Spleen (tissue), 11 donors: ENCODE measurements at regions not wholly inside any gene's neighbourhood (a gene's known extent, or its start where the extent isn't known, plus 50 kb on each side); places are given as distances from the start of the nearest gene placed in this dataset.

Experiments used
- DNase-seq: peaks from one replicate; pipeline ENCODE4 v3.0.0-alpha.2; 2020
- H3K27ac ChIP-seq, 8 donors: fragments of 200-600 bp; sonication (generic) in 7 of 8; 1 replicate in 4 of 8; 2 replicates in 4 of 8; pipeline versions ENCODE4 v1.5.0 to v1.8.0; 2016 to 2021; ENCODE audit warnings: inconsistent platforms in 4 of 8, mild to moderate bottlenecking in 4 of 8, moderate library complexity in 1 of 8
- H3K27me3 ChIP-seq, 7 donors: fragments of 200-600 bp; sonication (generic) in 6 of 7; replicated peaks in 1 of 7; 1 replicate in 4 of 7; 2 replicates in 3 of 7; pipeline versions ENCODE4 v1.5.0 to v1.8.0; 2016 to 2021; ENCODE audit warnings: inconsistent platforms in 3 of 7, mild to moderate bottlenecking in 1 of 7
- H3K36me3 ChIP-seq, 6 donors: fragments of 200-600 bp; sonication (generic) in 5 of 6; 1 replicate in 4 of 6; 2 replicates in 2 of 6; pipeline versions ENCODE4 v1.5.0 to v1.8.0; 2016 to 2021; ENCODE audit warnings: inconsistent platforms in 2 of 6
- H3K4me1 ChIP-seq, 6 donors: fragments of 200-600 bp; sonication (generic) in 5 of 6; 1 replicate in 3 of 6; 2 replicates in 3 of 6; pipeline versions ENCODE4 v1.5.0 to v1.8.0; 2016 to 2021; ENCODE audit warnings: inconsistent platforms in 3 of 6
- H3K4me3 ChIP-seq, 8 donors: fragments of 200-600 bp; sonication (generic) in 7 of 8; 1 replicate in 4 of 8; 2 replicates in 4 of 8; pipeline versions ENCODE4 v1.5.0 to v1.8.0; 2016 to 2021; ENCODE audit warnings: inconsistent platforms in 4 of 8, mild to moderate bottlenecking in 4 of 8, moderate library complexity in 2 of 8
- H3K9me3 ChIP-seq, 8 donors: fragments of 200-600 bp; sonication (generic) in 7 of 8; 1 replicate in 4 of 8; 2 replicates in 4 of 8; pipeline versions ENCODE4 v1.5.0 to v1.8.0; 2016 to 2021; ENCODE audit warnings: inconsistent platforms in 4 of 8
- POLR2A ChIP-seq, 3 donors: fragments of 450-650 bp; IDR thresholded peaks; one replicate each; pipeline ENCODE4 v1.5.1; 2017; ENCODE audit warnings: antibody characterized with exemption in 3 of 3, mild to moderate bottlenecking in 1 of 3
- POLR2AphosphoS5 ChIP-seq, 3 donors: sonication (generic); formaldehyde crosslinking; IDR thresholded peaks; one replicate each; pipeline ENCODE4 v1.5.1; 2017; ENCODE audit warnings: antibody characterized with exemption in 3 of 3
- WGBS, 5 donors: extraction: QIAGEN DNeasy Blood & Tissue Kit in 3 of 5; methylation state at CpG; one replicate each; pipeline versions ENCODE4 v1.1.5 to v1.1.7; 2013 to 2018; 5-methylcytosine and 5-hydroxymethylcytosine counted together
- intact Hi-C: fragments of 100-400 bp; cut with DNase I; formaldehyde crosslinking; loops from one replicate; pipeline ENCODE4 v1.15.0; 2023; ENCODE audit warnings: low total_unique reads
- TF ChIP-seq, protein P1 (sequence below), 11 experiments: fragments of 200-600 bp in 7 of 11; fragments of 450-650 bp in 4 of 11; sonication (generic) in 4 of 11; IDR thresholded peaks in 8 of 11; conservative IDR thresholded peaks in 3 of 11; 1 replicate in 7 of 11; 2 replicates in 4 of 11; pipeline versions ENCODE4 v1.4.0 to v1.8.0; 2016 to 2021; ENCODE audit warnings: antibody characterized with exemption in 11 of 11, inconsistent platforms in 4 of 11, mild to moderate bottlenecking in 1 of 11
- donor health status: healthy with polysubstance abuse.
- donor health status: DM: no; HTN: no; CAD: no; lungs with moderate emphysema.
- donor health status: DM: no; HTN: no; CAD: no.
- donor health status: Bipolar disorder and iron deficiency.
- donor health status: healthy.
- donor health status: DM: no; HTN: no; CAD: no.
- donor health status: DM: yes; HTN: yes; CAD: no.

DNA sequence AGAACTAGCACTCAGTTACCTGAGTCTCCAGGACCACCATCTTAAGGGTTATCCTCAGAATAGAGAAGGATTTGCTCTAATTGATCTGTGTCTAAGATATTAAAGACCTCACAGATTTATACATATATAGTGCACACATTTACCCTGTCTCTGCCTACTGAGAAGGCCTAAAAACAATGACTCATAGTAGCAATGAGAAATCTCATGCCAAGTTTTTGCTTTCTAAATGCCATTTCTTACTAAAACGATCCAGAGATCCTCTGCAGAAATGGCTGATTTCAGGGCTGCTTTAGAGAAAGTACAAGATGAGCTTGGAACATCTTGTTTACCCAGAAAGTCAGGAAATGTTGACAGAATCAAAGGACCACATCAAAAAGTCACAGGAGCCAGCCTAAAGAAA lies 79.1 kb upstream of the INPP4B start:
- intact Hi-C loops, result no loop called here
- H3K4me3 ChIP-seq, result no peak overlapping the region
- H3K27ac ChIP-seq, result no peak overlapping the region
- DNase-seq, result no peak
- TF ChIP-seq, protein P1, sequence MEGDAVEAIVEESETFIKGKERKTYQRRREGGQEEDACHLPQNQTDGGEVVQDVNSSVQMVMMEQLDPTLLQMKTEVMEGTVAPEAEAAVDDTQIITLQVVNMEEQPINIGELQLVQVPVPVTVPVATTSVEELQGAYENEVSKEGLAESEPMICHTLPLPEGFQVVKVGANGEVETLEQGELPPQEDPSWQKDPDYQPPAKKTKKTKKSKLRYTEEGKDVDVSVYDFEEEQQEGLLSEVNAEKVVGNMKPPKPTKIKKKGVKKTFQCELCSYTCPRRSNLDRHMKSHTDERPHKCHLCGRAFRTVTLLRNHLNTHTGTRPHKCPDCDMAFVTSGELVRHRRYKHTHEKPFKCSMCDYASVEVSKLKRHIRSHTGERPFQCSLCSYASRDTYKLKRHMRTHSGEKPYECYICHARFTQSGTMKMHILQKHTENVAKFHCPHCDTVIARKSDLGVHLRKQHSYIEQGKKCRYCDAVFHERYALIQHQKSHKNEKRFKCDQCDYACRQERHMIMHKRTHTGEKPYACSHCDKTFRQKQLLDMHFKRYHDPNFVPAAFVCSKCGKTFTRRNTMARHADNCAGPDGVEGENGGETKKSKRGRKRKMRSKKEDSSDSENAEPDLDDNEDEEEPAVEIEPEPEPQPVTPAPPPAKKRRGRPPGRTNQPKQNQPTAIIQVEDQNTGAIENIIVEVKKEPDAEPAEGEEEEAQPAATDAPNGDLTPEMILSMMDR (IDR thresholded peaks at IDR 0.05 in 8 of 11, conservative IDR thresholded peaks at IDR 0.05 in 3 of 11), result no peak
- no peak for TF ChIP-seq POLR2AphosphoS5 (IDR thresholded peaks at IDR 0.05)
- no peak for TF ChIP-seq POLR2A (IDR thresholded peaks at IDR 0.05)
- no peaks in the 10 kb centered on the region for H3K36me3 ChIP-seq
- no peaks in the 10 kb centered on the region for H3K9me3 ChIP-seq
- no peaks in the 10 kb centered on the region for H3K27me3 ChIP-seq
- H3K4me1 ChIP-seq, result no peaks in the 10 kb centered on the region
- 37 to 68% (median 58%) methylated on average over 1 of the region's 1 CpG for WGBS, 5 donors

DNA sequence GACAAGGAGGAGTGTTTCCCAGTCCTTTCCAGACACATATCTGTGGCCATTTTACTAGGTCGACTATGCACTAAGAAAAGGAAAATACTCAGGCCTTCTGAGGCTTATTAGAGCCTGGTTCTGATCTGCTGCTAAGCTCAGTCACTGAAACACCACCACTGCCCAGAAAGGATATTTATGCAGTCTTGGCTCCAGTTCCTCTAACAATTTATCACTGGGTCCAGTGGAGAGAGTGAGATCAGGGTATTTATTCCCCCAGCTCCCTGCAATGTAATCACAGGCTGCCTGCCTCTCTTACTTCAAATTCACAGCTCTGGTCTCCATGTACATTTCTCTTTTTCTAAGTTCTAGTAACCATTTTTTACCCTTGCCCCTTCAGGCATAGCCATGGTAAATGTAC lies 81.6 kb upstream of the INPP4B start:
- intact Hi-C loops, result no loop called here

DNA sequence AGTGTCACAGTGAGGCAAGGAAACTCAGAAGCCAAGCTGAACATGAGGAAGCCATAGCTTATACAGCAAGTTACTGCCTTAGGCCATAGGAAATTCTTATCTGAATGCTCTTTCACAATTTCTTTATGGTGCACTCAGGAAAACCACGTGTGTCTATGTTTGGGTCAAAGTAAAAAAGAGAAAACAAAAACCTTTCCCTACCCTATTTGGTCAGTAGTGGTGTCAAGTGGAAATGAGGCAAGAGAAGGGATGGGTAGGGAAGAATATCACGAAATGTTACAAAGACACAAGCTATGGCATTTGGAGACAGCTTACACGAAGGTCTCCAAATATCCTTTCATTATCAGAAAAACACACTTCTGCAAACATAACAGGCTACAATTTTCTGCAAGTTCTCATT lies 83.4 kb upstream of the INPP4B start:
- Histone ChIP-seq H3K36me3 (no peaks in the 10 kb centered on the region), H3K9me3 (no peaks in the 10 kb centered on the region), H3K4me1 (no peaks in the 10 kb centered on the region), H3K4me3 (no peak overlapping the region), H3K27me3 (no peaks in the 10 kb centered on the region), H3K27ac (no peak overlapping the region)
- 48 to 72% (median 65%) methylated on average over 3 of the region's 3 CpGs for WGBS, 5 donors
- no peak for DNase-seq
- intact Hi-C loops, result no loop called here
- TF ChIP-seq POLR2AphosphoS5 (IDR thresholded peaks at IDR 0.05) (no peak), POLR2A (IDR thresholded peaks at IDR 0.05) (no peak)

More for the DNA sequence above, 81.6 kb upstream of the INPP4B start:
- 43 to 76% (median 60%) methylated on average over 1 of the region's 1 CpG for WGBS, 5 donors
- no peak overlapping the region for H3K27ac ChIP-seq
- no peak for DNase-seq
- no peaks in the 10 kb centered on the region for H3K36me3 ChIP-seq
- H3K4me1 ChIP-seq, result no peaks in the 10 kb centered on the region
- TF ChIP-seq POLR2AphosphoS5 (IDR thresholded peaks at IDR 0.05) (no peak), POLR2A (IDR thresholded peaks at IDR 0.05) (no peak)
- TF ChIP-seq, protein P1 (IDR thresholded peaks at IDR 0.05 in 8 of 11, conservative IDR thresholded peaks at IDR 0.05 in 3 of 11), result no peak
- no peaks in the 10 kb centered on the region for H3K9me3 ChIP-seq
- no peak overlapping the region for H3K4me3 ChIP-seq
- H3K27me3 ChIP-seq, result no peaks in the 10 kb centered on the region

DNA sequence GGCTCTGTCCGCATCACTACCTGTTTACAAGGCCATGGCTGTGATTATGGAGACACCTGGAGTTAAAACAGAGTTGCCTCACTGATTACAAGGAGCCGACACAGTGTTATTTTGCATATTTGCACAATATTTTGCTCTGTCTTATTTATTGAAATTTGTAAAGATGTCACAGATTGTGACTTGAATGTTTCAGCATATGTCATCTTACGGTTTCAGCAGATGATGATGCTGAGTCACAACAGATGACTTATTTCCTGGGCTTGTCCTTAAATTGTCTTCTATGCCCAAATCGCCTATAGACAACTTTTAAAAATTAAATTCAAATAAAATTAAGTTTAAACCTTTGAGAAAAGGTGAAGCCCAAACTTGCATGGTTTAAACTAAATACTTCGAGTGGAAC lies 87.1 kb upstream of the INPP4B start:
- no peak overlapping the region for H3K27ac ChIP-seq
- no peaks in the 10 kb centered on the region for H3K27me3 ChIP-seq
- no peak for DNase-seq
- H3K4me1 ChIP-seq, result no peaks in the 10 kb centered on the region
- no peak overlapping the region for H3K4me3 ChIP-seq
- no peaks in the 10 kb centered on the region for H3K36me3 ChIP-seq
- WGBS, 5 donors, result 74 to 91% (median 81%) methylated on average over 5 of the region's 5 CpGs
- no peak for TF ChIP-seq POLR2A (IDR thresholded peaks at IDR 0.05)
- TF ChIP-seq, protein P1 (IDR thresholded peaks at IDR 0.05 in 8 of 11, conservative IDR thresholded peaks at IDR 0.05 in 3 of 11), result no peak
- TF ChIP-seq POLR2AphosphoS5 (IDR thresholded peaks at IDR 0.05), result no peak
- intact Hi-C loops, result no loop called here
- H3K9me3 ChIP-seq, result no peaks in the 10 kb centered on the region
